H54 (cell line): ENCODE measurements at regions not wholly inside any gene's neighbourhood (a gene's known extent, or its start where the extent isn't known, plus 50 kb on each side); places are given as distances from the start of the nearest gene placed in this dataset.
"Not testable (repeated sequence)": the region's sequence is repeated elsewhere in the genome, so short reads cannot be mapped to it uniquely, and the experiment has no call there.

Experiments used
- DNase-seq: peaks from one replicate; pipeline ENCODE4 v3.0.0; 2011; ENCODE audit warnings: low spot score, mixed read lengths; ENCODE audit not compliant: insufficient read length
- FAIRE-seq: peaks from 3 replicates; lab custom pipeline; 2011; peaks lifted over from hg19 to GRCh38; lab: Jason Lieb, UNC
- POLR2A ChIP-seq: IDR thresholded peaks from 2 replicates; pipeline ENCODE4 v1.6.1; 2011; ENCODE audit warnings: low read depth, mild to moderate bottlenecking, low read length

DNA sequence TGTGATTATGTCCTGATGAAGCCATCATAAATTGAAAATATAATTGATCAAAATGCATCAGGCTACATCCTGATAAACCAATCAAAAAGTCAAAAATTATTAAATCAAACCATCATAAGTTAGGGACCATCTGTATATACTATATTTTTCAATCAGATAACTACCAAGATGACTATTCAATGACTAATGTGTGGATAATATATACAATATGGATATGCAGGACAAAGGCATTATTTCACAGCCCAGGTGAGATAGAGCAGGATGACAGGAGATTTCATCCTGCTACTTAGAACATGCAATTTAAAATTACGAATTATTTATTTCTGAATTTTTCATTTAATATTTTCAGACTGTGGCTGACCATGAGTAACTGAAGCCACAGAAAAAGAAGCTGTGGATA is 137.3 kb upstream of the GNAI1 start:
- TF ChIP-seq POLR2A = no peak
- DNase-seq (no peak), FAIRE-seq (no peak)

DNA sequence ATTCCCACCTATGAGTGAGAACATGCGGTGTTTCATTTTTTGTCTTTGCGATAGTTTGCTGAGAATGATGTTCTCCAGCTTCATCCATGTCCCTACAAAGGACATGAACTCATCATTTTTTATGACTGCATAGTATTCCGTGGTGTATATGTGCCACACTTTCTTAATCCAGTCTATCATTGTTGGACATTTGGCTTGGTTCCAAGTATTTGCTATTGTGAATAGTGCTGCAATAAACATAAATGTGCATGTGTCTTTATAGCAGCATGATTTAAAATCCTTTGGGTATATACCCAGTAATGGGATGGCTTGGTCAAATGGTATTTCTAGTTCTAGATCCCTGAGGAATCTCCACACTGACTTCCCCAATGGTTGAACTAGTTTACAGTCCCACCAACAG is 138.9 kb upstream of the GNAI1 start:
- DNase-seq, FAIRE-seq: not testable (repeated sequence)

DNA sequence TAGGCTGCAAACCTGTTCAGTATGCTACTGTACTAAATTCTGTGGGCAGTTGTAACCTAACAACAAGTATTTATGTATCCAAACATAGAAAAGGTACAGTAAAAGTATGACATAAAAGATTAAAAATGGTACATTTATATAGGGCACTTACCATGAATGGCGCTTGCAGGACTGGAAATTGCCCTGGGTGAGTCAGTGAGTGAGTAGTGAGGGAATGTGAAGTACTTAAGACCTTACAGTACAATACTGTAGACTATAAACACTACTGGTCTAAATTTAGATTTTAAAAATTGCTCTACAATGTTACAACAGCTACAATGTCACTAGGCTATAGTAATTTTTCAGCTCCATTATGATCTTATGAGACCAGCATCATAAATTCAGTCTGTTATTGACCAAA is 146.0 kb upstream of the GNAI1 start:
- TF ChIP-seq POLR2A = no peak
- FAIRE-seq = no peak

DNA sequence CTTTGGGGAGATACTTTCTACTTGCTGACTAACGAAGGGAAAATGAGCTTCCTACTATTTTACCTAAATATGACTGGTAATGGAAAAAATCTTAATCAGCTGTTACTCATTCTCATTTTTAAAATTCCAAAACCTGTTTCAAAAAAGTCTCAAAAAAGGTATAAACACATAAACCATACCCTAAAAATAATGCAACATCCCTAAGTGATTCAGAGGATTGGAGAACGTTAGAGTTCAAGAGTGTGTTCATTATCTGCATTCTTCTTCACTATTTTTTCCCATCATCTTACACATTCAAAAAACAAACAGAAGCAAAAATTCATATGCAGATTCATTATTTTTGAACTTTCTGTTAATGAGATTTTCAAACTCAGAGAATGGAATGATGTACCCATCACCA is 150.4 kb upstream of the GNAI1 start:
- no peak for TF ChIP-seq POLR2A
- FAIRE-seq = no peak
- DNase-seq = no peak

More for the DNA sequence above, 146.0 kb upstream of the GNAI1 start:
- DNase-seq = no peak

DNA sequence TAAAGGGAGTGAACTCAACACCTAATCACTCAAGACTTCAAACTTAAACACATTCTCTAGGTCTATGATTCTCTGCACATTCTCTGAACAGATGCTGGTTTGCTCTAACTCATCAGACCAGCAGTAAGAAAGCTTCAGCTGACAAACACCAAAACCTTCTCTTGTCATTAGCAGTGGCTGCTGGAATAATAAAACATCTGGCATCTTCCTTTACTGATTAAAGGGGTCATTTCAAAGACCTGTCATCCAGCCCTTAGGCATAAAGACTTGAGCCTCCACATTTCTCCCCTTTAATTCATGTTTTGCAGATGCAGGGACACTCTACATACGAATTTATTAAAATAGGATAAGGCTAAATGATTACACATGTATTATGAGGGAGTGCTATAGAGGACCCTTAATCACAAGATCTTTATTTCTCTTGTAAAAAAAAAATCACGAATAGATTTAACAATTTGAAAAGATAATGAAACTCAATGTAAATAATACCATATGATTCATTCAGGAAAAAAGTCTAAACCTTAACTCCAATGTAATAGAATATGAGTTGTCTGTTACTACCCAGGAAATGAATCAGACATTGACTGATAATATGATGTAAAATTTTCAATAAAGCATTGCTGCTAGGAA is 152.4 kb upstream of the GNAI1 start:
- peak; percentile 68 for FAIRE-seq
- TF ChIP-seq POLR2A = no peak
- DNase-seq = no peak

DNA sequence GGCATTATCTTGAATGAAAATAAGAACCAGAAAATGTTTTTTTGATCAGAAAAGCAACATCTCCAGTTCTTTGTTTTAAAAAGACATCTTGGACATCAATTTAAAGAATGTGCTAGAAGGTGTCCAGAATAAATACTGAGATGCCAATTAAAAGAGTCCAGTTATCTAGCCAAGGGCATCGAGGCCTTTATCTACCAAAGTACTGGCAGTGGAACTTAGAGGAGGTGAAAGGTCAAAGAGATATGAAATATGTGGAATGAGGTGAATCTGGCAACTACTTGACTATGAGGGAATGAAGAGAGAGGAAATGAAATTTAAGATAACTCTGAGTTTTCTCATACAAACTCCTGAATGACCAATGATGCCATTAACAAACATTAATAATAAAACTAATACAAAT is 154.3 kb upstream of the GNAI1 start:
- FAIRE-seq = no peak
- no peak for TF ChIP-seq POLR2A
- no peak for DNase-seq

DNA sequence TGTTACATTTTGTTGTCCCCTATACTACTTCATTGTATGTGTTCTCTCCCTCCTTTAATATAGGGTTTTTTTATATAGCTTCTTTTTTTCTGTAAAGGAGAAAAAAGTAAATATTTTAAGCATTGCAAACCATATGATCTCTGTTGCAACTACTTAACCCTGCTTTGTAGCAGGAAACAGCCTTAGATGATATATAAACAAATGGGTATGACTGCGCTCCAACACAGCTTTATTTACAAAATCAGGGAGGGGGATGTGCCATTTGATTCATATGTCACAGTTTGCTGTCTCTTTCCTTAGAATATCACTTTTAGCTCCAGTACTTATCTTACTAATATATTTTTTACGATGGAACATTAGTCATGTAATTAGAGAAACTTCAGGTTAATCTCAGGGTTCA is 155.2 kb upstream of the GNAI1 start:
- FAIRE-seq = no peak
- no peak for TF ChIP-seq POLR2A
- no peak for DNase-seq

DNA sequence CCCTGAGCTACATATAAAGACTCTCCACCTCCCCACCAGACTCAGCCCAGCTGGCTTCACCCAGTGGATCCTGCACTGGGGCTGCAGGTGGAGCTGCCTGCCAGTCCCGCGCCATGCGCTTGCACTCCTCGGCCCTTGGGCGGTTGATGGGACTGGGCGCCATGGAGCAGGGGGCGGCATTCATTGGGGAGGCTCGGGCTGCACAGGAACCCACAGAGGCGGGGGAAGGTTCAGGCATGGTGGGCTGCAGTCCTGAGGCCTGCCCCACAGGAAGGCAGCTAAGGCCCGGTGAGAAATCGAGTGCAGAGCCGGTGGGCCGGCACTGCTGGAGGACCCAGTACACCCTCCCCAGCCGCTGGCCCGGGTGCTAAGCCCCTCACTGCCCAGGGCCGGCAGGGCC is 157.2 kb upstream of the GNAI1 start:
- FAIRE-seq = no peak
- no peak for TF ChIP-seq POLR2A
- no peak for DNase-seq

DNA sequence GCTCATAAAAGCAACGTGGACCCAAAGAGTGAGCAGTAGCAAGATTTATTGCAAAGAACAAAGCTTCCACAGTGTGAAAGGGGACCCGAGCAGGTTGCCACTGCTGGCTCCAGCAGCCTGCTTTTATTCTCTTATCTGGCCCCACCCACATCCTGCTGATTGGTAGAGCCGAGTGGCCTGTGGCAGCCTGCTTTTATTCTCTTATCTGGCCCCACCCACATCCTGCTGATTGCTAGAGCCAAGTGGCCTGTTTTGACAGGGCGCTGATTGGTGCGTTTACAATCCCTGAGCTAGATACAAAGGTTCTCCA is 158.0 kb upstream of the GNAI1 start:
- not testable (repeated sequence) for DNase-seq, FAIRE-seq

DNA sequence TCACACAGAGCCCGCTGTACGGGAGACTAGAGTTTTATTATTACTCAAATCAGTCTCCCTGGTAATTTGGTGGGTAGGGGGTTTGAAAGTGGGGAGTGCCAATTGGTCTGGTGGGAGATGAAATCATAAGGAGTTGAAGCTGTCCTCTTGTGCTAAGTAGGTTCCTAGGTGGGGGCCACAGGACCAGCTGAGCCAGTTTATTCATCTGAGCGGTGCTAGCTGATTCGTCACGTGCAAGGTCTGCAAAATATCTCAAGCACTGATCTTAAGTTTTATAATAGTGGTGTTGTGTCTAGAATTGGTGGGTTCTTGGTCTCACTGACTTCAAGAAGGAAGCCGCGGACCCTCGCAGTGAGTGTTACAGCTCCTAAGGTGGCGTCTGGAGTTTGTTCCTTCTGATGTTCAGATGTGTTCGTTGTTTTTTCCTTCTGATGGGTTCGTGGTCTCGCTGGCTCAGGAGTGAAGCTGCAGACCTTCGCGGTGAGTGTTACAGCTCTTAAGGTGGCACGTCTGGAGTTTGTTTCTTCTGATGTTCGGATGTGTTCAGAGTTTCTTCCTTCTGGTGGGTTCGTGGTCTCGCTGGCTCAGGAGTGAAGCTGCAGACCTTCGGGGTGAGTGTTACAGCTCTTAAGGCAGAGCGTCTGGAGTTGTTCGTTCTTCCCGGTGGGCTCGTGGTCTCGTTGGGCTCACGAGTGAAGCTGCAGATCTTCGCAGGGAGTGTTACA is 158.5 kb upstream of the GNAI1 start:
- not testable (repeated sequence) for DNase-seq, FAIRE-seq

DNA sequence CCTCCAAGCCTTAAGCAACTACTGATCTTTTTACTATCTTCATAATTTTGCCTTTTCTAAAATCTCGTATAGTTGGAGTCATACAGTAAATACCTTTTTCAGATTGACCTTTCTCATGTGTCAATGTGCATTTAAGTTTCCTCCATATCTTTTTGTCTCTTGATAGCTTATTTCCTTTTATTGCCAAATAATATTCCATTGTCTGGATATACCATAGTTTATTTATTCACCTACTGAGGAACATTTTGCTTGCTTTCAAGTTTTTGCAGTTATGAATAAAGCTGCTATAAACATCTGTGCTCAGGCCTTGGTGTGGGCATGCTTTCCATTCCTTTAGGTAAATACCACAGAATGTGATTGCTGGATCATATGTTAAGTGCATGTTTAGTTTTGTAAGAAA is 161.2 kb upstream of the GNAI1 start:
- FAIRE-seq (no peak), DNase-seq (no peak)
- no peak for TF ChIP-seq POLR2A

DNA sequence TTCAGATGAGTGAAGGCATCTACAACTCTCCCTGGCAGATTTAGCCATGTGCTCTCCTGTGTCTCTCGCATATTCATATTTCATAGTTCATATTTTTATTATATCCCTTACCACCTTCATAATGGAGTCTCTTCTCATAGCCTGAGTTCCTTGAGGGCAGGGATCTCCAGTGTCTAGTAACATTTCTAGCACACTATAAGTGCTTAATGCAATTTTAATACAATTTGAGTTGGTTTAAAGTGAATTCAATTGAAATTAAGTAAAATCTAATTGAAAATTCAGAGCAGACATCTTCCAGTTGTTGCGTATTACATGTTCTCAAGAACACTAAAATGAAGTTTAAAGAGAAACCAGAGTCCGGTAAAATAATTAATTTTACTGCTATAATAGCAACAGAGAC is 163.6 kb upstream of the GNAI1 start:
- TF ChIP-seq POLR2A = no peak
- DNase-seq (no peak), FAIRE-seq (no peak)

DNA sequence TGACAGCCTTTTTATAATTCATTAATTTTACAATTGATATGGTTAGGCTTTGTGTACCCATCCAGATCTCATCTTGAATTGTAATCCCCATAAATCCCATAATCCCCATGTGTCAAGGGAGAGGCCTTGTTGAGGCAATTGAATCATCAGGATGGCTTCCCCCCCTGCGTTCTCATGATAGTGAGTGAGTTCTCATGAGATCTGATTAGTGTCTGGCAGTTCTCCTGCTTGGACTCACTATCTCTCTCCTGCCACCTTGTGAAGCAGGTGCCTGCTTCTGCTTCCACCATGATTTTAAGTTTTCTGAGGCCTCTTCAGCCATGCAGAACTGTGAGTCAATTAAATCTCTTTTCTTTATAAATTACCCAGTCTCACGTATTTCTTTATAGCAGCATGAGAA is 165.7 kb upstream of the GNAI1 start:
- FAIRE-seq (no peak), DNase-seq (no peak)
- TF ChIP-seq POLR2A = no peak

DNA sequence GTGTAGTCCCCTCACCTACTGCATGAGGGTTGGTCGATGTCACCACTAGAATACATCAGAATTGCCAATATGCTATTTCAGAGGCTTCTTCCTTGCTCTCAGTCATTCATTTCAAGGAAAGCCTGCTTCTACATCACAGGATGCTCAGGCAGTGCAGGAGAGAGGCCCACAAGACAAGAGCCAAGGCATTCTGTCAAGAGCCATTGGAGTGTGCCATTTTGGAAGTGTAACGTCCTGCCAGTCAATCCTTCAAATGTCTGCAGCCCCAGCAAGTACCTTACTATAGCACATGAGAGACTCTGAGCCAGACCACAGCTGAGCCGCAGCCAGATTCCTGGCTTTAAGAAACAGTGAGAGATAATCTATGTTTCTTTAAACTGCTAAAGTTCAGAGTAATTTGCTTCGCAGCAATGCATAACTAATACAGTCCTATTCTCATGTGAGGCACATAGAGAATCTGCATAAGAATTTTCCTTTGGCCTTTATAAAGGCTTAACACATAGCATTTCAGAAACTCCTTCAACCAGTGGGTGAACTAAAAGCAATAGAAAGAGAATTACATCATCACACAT is 166.5 kb upstream of the GNAI1 start:
- DNase-seq (no peak), FAIRE-seq (no peak)
- no peak for TF ChIP-seq POLR2A

DNA sequence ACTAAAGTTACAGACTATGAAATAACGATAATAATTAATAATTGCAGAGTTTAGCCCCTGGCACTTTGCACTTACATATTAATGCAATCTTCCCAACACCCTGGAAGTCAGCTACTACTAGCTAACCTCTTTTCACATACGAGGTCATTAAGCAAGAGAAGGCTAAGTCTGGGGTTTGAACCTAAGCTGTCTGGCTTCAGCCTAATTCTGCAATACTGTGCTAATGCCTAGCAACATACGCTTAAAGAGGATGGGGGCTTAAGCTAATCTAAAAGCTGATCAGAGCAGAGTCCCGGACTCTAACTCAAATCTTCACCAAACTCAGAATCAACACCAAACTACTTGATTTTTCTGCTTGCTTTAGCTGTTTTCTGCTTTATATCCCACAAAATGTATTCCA is 168.7 kb upstream of the GNAI1 start:
- TF ChIP-seq POLR2A = no peak
- FAIRE-seq = no peak
- DNase-seq = no peak
